Right lobe of liver (tissue), 6 donors: ENCODE measurements at regions not wholly inside any gene's neighbourhood (a gene's known extent, or its start where the extent isn't known, plus 50 kb on each side); places are given as distances from the start of the nearest gene placed in this dataset.

Experiments used
- ATAC-seq, 4 donors: fragments of 200-7000 bp; cut with Tn5 transposase; one replicate each; pipeline ENCODE4 v1.9.1; 2020; ENCODE audit warnings: mild to moderate bottlenecking in 4 of 4, moderate library complexity in 4 of 4
- DNase-seq, 3 donors: peaks; one replicate each; pipeline ENCODE4 v3.0.0-alpha.2; 2020
- H3K27ac ChIP-seq, 3 donors: fragments of 200-600 bp; one replicate each; pipeline ENCODE4 v1.8.0; 2022
- H3K27me3 ChIP-seq, 2 donors: fragments of 200-600 bp; one replicate each; pipeline ENCODE4 v1.8.0; 2022
- H3K36me3 ChIP-seq, 4 donors: fragments of 200-600 bp; sonication (generic) in 1 of 4; one replicate each; pipeline versions ENCODE4 v1.5.1 to v1.8.0; 2017 to 2022; ENCODE audit warnings: control low read depth in 1 of 4
- H3K4me1 ChIP-seq, 4 donors: fragments of 200-600 bp; sonication (generic) in 1 of 4; one replicate each; pipeline versions ENCODE4 v1.5.1 to v1.8.0; 2017 to 2022; ENCODE audit warnings: control low read depth in 1 of 4
- H3K4me3 ChIP-seq, 3 donors: fragments of 200-600 bp; one replicate each; pipeline ENCODE4 v1.8.0; 2022
- H3K9me3 ChIP-seq, 4 donors: fragments of 200-600 bp; sonication (generic) in 1 of 4; one replicate each; pipeline versions ENCODE4 v1.5.1 to v1.8.0; 2017 to 2022; ENCODE audit warnings: control low read depth in 1 of 4
- POLR2A ChIP-seq: fragments of 450-650 bp; IDR thresholded peaks from one replicate; pipeline ENCODE4 v1.6.1; 2017; ENCODE audit warnings: antibody characterized with exemption, mild to moderate bottlenecking
- WGBS: methylation state at CpG from one replicate; pipeline ENCODE4 v1.1.6; 2018; ENCODE audit warnings: low coverage, low lambda C conversion rate; ENCODE audit not compliant: insufficient coverage; ENCODE audit errors: missing lambda C conversion rate; 5-methylcytosine and 5-hydroxymethylcytosine counted together
- intact Hi-C, 2 donors: fragments of 100-400 bp; cut with DNase I; formaldehyde crosslinking; loops; one replicate each; pipeline versions ENCODE4 v1.11.2 to v1.14.1; 2022
- TF ChIP-seq, protein P1 (sequence below), 4 donors: fragments of 200-600 bp in 3 of 4; fragments of 450-650 bp in 1 of 4; IDR thresholded peaks; one replicate each; pipeline versions ENCODE4 v1.5.1 to v1.8.0; 2016 to 2022; ENCODE audit warnings: antibody characterized with exemption in 4 of 4, mild to moderate bottlenecking in 2 of 4
- donor health status: DM: no; HTN: yes; CAD: no.
- donor health status: DM: no; HTN: no; CAD: no.
- donor health status: DM: no; HTN: no; CAD: no.
- donor health status: DM: no; HTN: yes; CAD: no.
- donor health status: DM: no; HTN: yes; CAD: no.

DNA sequence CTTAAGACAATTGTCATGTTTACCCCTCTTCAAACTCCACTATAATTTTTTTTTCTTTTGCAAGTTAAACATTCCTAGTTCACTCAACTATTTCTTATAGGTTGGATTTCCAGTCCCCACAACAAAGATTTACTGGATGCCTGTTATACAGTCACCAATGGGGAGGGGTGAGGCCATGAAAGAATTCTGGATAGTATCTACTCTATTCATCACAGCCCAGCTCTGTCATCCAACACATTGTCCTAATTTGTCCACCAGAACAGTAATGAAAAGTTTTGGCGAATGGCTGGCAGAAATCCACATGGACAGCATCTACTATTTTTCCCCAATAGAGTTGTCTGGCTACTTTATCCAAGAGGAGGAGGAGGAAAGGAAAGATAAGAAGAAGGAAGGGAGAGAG lies 192.7 kb upstream of the S100G start:
- no peak for ATAC-seq
- intact Hi-C loops = no loop called here
- Histone ChIP-seq H3K27ac (no peak overlapping the region), H3K4me1 (no peaks in the 10 kb centered on the region), H3K27me3 (no peaks in the 10 kb centered on the region), H3K36me3 (no peaks in the 10 kb centered on the region), H3K9me3 (no peaks in the 10 kb centered on the region), H3K4me3 (no peak overlapping the region)
- DNase-seq = no peak
- TF ChIP-seq, protein P1, sequence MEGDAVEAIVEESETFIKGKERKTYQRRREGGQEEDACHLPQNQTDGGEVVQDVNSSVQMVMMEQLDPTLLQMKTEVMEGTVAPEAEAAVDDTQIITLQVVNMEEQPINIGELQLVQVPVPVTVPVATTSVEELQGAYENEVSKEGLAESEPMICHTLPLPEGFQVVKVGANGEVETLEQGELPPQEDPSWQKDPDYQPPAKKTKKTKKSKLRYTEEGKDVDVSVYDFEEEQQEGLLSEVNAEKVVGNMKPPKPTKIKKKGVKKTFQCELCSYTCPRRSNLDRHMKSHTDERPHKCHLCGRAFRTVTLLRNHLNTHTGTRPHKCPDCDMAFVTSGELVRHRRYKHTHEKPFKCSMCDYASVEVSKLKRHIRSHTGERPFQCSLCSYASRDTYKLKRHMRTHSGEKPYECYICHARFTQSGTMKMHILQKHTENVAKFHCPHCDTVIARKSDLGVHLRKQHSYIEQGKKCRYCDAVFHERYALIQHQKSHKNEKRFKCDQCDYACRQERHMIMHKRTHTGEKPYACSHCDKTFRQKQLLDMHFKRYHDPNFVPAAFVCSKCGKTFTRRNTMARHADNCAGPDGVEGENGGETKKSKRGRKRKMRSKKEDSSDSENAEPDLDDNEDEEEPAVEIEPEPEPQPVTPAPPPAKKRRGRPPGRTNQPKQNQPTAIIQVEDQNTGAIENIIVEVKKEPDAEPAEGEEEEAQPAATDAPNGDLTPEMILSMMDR (IDR thresholded peaks at IDR 0.05) = no peak
- no peak for TF ChIP-seq POLR2A
- 90% methylated on average over 1 of the region's 1 CpG for WGBS

DNA sequence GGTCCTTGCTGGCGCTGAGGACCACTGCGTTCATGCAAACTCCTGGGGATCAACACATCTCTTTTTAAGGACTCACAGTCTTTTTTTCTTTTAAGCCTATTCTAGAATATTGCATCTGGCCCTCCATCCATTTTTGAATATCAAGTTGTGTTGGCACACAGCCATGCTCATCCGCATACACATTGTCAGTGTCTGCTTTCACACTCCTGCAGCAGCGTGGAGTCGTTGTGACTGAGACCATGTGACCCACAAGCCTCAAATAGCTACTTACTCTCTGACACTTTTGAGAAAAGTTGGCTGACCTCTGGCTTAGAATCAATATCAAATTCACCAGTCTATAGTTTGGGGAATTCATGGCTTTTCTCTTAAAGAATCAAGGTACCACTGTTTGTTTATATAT lies 191.8 kb upstream of the S100G start:
- no peak for DNase-seq
- Histone ChIP-seq H3K27me3 (no peaks in the 10 kb centered on the region), H3K36me3 (no peaks in the 10 kb centered on the region), H3K4me1 (no peaks in the 10 kb centered on the region), H3K4me3 (no peak overlapping the region), H3K27ac (no peak overlapping the region), H3K9me3 (no peaks in the 10 kb centered on the region)
- TF ChIP-seq, protein P1 (IDR thresholded peaks at IDR 0.05) = no peak
- no peak for TF ChIP-seq POLR2A
- no peak for ATAC-seq
- intact Hi-C loops = no loop called here
- WGBS = 84% methylated on average over 5 of the region's 5 CpGs

DNA sequence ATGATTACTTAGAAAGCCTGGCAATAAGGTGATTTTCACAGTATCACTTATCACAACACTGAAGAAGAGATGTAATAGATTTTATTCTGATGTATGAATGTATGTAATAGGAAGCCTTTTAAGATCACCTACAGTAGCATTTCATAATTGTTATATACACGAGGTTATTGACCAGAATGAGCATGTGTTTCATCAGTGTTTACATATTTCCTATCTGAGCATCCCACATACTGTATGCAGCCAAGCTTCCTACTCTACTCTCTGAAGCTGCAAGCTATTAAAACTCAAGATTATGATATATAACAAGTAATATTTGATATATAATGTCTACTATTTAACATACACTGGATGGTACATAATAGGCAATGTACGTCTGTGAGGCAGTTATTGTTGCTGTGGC lies 190.9 kb upstream of the S100G start:
- Histone ChIP-seq H3K27ac (no peak overlapping the region), H3K27me3 (no peaks in the 10 kb centered on the region), H3K4me1 (no peaks in the 10 kb centered on the region), H3K9me3 (no peaks in the 10 kb centered on the region), H3K4me3 (no peak overlapping the region), H3K36me3 (no peaks in the 10 kb centered on the region)
- no peak for DNase-seq
- no peak for ATAC-seq
- intact Hi-C loops = no loop called here
- TF ChIP-seq, protein P1 (IDR thresholded peaks at IDR 0.05) = no peak
- TF ChIP-seq POLR2A = no peak
- WGBS = 10% methylated on average over 2 of the region's 2 CpGs

DNA sequence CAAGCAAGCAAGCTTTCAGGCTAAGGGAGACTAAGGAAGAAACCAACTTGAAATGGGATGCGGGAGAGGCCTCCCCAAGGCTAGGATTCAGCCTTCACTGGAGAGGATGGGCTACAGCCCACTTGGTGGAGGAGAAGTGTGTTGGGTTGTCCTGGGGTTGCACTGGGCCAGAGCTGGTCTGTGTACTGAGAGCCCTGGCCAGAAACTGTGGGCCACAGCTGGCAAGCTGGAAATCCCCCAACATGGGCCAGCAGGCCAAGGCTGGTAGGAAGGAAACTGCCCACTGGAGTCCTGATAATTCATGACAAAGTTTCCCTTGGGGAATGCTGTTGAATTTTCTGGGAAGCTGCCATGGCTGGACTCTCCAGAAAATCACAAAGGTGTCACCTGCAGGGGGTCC lies 188.0 kb upstream of the S100G start:
- no peak for DNase-seq
- Histone ChIP-seq H3K27me3 (no peaks in the 10 kb centered on the region), H3K36me3 (no peaks in the 10 kb centered on the region), H3K9me3 (no peaks in the 10 kb centered on the region), H3K27ac (no peak overlapping the region), H3K4me3 (no peak overlapping the region), H3K4me1 (no peaks in the 10 kb centered on the region)
- ATAC-seq = no peak
- intact Hi-C loops = no loop called here
- WGBS = 100% methylated on average over 1 of the region's 1 CpG
- TF ChIP-seq, protein P1 (IDR thresholded peaks at IDR 0.05) = no peak
- no peak for TF ChIP-seq POLR2A

DNA sequence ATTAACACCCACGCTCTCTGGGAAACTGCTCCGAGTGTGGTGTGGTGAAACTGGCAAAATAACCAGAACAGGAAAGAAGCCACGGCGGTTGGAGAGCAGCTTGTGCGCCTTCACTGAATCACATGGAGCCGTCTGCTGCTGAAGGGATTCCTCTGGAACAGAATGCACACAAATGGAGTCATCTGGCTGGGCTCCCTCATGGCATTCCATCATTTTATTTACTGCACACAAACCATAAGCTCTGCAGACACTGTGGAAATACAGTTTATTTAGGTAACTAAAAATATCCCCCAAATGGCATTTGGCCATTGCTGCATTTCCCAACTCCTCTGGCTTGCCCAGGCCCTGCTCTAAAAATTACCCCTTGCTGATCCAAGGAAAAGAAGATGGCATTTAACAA lies 187.0 kb upstream of the S100G start:
- WGBS = 75% methylated on average over 6 of the region's 6 CpGs
- ATAC-seq (no peak), DNase-seq (no peak)
- no peaks in the 10 kb centered on the region for H3K9me3 ChIP-seq
- no peak overlapping the region for H3K27ac ChIP-seq
- no peaks in the 10 kb centered on the region for H3K27me3 ChIP-seq
- TF ChIP-seq POLR2A = no peak
- TF ChIP-seq, protein P1 (IDR thresholded peaks at IDR 0.05) = no peak
- intact Hi-C loops = no loop called here
- no peaks in the 10 kb centered on the region for H3K36me3 ChIP-seq
- H3K4me3 ChIP-seq = no peak overlapping the region
- no peaks in the 10 kb centered on the region for H3K4me1 ChIP-seq
